ENCODE measurements at regions not wholly inside any gene's neighbourhood (a gene's known extent, or its start where the extent isn't known, plus 50 kb on each side); places are given as distances from the start of the nearest gene placed in this dataset.

DNA sequence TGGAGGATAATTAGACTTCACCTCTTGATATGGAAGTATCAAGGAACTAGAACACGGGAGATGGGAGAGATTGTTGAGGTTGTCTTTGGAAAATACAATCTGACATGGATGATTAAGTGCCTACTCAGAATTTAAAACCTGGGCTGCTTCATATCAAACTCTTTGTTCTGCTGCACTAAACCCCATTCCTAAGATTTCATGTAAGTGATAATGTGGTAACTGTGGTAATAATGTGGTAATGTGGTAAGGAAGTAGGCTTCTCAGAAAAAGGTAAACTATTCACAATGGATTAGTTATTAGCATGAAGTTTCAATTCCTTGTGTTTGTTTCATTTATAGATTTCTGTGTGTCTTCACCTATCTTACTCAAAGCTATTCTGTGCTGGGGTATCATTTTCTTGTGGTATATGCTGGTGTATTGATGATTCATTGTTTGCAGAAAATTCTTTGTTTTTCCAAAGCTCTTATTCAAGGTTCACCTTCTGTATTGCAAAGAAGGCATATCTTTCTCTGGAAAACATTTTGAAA, 129.9 kb upstream of the TAC1 start:
- no peak for DNase-seq (ENCODE audit: low spot score)
- Mint-ChIP-seq H3K9me3 (no peaks in the 10 kb centered on the region), H3K36me3 (ENCODE audit: low read depth) (no peaks in the 10 kb centered on the region), H3K27me3 (ENCODE audit: insufficient read depth) (no peaks in the 10 kb centered on the region), H3K4me3 (no peak overlapping the region), H3K4me1 (ENCODE audit: low read depth) (no peaks in the 10 kb centered on the region), H3K27ac (no peak overlapping the region)
- intact Hi-C loops (cut with micrococcal nuclease): no loop called here

DNA sequence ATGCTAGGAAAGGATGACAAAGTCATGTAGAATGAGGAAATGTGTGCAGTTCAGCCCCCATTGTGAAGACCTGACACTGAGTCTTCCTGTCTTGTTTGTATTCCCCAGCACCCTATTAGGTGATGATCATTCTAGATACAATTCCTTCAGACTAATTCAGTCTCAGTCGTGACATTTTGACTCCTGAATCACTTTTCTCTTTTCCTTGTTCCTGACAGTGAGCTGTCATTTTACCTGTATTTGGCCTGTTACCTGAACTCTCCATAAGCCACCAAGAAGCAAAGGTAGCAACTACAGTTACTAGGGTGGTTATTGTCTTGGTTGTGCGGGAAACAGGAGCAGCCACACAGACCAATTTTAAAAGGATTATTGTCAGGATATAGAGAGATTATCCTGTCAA, 111.4 kb upstream of the TAC1 start:
- Mint-ChIP-seq H3K27ac (no peak overlapping the region), H3K27me3 (ENCODE audit: insufficient read depth) (no peaks in the 10 kb centered on the region), H3K9me3 (no peaks in the 10 kb centered on the region), H3K4me3 (no peak overlapping the region), H3K36me3 (ENCODE audit: low read depth) (no peaks in the 10 kb centered on the region), H3K4me1 (ENCODE audit: low read depth) (no peaks in the 10 kb centered on the region)
- DNase-seq (ENCODE audit: low spot score): no peak
- intact Hi-C loops (cut with micrococcal nuclease): no loop called here

DNA sequence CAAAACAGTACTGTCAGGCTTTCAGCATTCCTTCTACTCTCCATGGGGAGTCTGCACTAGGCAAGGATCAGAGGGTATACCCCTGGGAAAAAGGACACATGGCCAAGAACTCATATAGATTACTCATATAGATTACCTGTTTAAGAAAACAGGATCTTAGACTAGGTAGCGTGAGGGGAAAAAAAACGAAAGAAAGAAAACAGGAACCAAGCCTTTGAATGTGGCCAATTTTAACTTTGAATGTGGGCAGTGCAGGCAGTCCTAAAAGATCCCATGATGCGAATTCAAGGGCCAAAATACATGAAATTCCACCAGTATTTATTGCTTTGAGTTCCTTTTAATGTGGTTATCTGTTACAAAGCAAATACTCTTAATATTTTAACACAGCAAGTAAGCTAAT, 108.6 kb upstream of the TAC1 start:
- Mint-ChIP-seq H3K27me3 (ENCODE audit: insufficient read depth) (no peaks in the 10 kb centered on the region), H3K9me3 (no peaks in the 10 kb centered on the region), H3K27ac (no peak overlapping the region), H3K36me3 (ENCODE audit: low read depth) (no peaks in the 10 kb centered on the region), H3K4me3 (no peak overlapping the region), H3K4me1 (ENCODE audit: low read depth) (no peaks in the 10 kb centered on the region)
- no peak for DNase-seq (ENCODE audit: low spot score)
- intact Hi-C loops (cut with micrococcal nuclease): no loop called here

DNA sequence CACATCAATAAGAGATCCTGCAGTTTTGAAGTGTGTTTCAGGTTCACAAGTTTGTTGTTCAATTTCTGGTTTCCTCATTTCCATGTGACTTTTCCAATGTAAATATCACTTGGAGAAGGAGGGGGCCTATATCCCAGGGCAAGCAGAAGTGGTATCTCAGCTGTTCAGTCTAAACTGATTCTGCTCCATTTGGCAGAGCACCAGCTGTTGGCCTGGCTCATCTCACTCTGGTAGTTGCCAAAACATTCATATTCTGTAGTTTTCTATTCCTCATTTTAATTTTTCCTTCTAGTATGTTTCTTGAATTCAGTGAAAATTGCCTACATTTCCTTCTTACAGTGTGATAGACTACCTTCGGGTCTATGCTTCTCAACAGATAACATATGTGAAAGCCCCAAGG, 101.8 kb upstream of the TAC1 start:
- H3K4me3 Mint-ChIP-seq: no peak overlapping the region
- H3K27me3 Mint-ChIP-seq (ENCODE audit: insufficient read depth): no peaks in the 10 kb centered on the region
- intact Hi-C loops (cut with micrococcal nuclease): no loop called here
- H3K9me3 Mint-ChIP-seq: no peaks in the 10 kb centered on the region
- H3K27ac Mint-ChIP-seq: no peak overlapping the region
- no peaks in the 10 kb centered on the region for H3K4me1 Mint-ChIP-seq (ENCODE audit: low read depth)
- no peak for DNase-seq (ENCODE audit: low spot score)
- no peaks in the 10 kb centered on the region for H3K36me3 Mint-ChIP-seq (ENCODE audit: low read depth)

DNA sequence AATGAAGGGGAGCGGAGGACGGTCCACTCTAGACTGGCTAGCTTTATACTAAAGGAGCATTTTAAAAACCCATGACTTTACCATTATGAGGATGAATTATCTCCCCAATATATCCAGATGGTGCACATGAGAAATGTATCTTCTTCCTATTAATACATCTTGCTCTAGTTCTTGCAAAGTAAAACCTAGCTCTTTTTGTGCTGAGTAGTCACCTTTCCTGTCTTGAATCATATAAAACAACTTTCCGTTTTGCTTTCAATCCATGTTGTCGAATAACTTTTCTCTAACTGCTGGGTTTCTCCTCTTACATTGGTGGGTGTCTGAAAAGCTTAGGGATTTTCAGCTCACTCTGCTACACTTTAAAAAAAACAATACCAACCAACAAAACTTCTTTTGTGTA, 96.3 kb upstream of the TAC1 start:
- no peak overlapping the region for H3K4me3 Mint-ChIP-seq
- intact Hi-C loops (cut with micrococcal nuclease): no loop called here
- DNase-seq (ENCODE audit: low spot score): no peak
- H3K36me3 Mint-ChIP-seq (ENCODE audit: low read depth): no peaks in the 10 kb centered on the region
- no peaks in the 10 kb centered on the region for H3K4me1 Mint-ChIP-seq (ENCODE audit: low read depth)
- no peak overlapping the region for H3K27ac Mint-ChIP-seq
- no peaks in the 10 kb centered on the region for H3K27me3 Mint-ChIP-seq (ENCODE audit: insufficient read depth)
- peaks cover 4% of the 10 kb centered on the region for H3K9me3 Mint-ChIP-seq

DNA sequence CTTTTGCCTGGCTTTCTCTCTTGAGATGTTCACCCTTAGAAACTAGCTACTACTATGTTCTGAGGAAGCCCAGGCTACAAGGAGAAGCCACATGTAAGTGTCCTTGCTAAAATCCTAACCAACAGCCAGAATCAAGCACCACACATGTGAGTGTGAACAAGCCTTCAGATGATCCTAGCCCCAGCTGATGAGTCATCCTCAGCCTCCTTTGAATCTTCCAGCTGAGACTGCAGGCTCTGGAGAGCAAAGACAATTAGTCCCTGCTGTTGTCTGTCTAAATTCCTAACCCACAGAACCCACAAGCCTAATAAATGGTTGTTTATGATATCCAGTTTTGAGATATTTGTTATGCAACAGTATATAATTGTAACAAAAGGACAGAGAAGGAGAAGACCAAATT, 92.8 kb upstream of the TAC1 start:
- Mint-ChIP-seq H3K27ac (no peak overlapping the region), H3K27me3 (ENCODE audit: insufficient read depth) (no peaks in the 10 kb centered on the region), H3K4me1 (ENCODE audit: low read depth) (no peaks in the 10 kb centered on the region), H3K36me3 (ENCODE audit: low read depth) (no peaks in the 10 kb centered on the region), H3K4me3 (no peak overlapping the region), H3K9me3 (peaks cover 4% of the 10 kb centered on the region)
- DNase-seq (ENCODE audit: low spot score): no peak
- intact Hi-C loops (cut with micrococcal nuclease): no loop called here

DNA sequence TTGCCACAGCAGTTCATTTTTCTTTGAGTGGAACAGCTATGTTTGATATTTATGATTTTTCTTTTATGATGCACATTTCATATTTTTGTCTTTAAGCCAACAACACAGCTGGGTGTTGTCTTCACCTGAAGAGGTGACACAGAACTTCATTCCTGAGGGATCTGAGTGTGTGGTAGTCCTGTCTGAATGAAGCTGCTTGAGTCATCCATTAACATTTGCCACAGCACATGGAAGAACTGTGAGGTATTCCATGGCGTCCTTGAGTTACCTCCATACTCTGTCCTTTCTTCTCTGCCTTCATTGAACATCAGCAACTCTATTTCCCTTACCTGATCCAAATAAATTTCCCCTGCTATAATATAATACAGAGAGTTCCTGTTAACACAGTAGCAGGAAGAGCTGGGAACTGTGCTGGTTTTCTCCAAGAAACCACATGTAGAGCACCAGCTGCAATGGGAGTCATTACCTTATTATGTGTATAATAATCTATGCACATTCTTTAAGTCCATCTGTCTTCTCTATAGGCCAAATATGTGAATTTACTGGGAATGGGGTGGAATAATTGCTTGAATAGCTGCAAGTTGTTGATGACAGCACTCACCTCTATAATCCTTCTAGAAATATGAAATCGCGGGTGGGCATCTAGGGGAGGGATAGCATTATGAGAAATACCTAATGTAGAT, 72.4 kb upstream of the TAC1 start:
- Mint-ChIP-seq H3K4me1 (ENCODE audit: low read depth) (no peaks in the 10 kb centered on the region), H3K9me3 (no peaks in the 10 kb centered on the region), H3K27ac (no peak overlapping the region), H3K36me3 (ENCODE audit: low read depth) (no peaks in the 10 kb centered on the region), H3K4me3 (no peak overlapping the region), H3K27me3 (ENCODE audit: insufficient read depth) (no peaks in the 10 kb centered on the region)
- intact Hi-C loops (cut with micrococcal nuclease): no loop called here
- no peak for DNase-seq (ENCODE audit: low spot score)

DNA sequence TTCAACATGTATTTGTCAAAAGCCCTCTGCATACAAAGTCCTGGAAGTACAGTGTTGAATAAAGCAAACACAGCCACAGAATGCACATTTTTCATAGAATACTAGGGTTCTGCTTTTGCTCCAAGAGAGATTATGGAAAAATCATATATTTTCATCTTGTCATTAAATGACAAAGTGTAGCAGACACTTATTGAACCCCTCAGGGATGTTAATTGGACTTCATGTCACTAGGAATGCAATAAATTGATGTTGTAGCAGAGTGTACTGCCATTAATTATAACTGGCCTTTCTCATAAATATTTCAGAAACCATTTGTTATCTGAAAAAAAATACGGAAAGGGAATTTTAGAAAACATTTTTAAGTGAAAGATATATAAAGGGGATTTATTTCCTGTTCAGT, 64.5 kb upstream of the TAC1 start:
- no peak for DNase-seq (ENCODE audit: low spot score)
- Mint-ChIP-seq H3K4me3 (no peak overlapping the region), H3K4me1 (ENCODE audit: low read depth) (no peaks in the 10 kb centered on the region), H3K9me3 (no peaks in the 10 kb centered on the region), H3K27ac (no peak overlapping the region), H3K36me3 (ENCODE audit: low read depth) (no peaks in the 10 kb centered on the region), H3K27me3 (ENCODE audit: insufficient read depth) (peaks cover 2% of the 10 kb centered on the region)
- intact Hi-C loops (cut with micrococcal nuclease): no loop called here

DNA sequence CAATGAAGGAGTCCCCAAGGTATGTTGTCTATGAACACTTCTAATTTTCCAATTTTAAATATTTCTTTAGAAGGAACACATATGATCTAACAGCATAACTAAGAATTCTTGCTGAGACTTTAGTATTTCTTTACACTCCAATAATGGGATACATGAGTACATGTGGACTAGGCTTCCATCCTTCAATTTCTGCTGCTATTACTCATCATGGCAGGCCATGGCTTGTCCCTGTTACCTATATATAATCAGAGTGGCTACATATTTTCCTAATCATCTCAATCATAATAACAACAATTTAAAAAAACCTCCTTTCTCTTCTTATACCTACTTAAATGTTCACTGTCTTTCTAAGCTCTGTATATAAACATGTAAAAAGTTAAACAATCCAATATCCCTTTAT, 60.3 kb upstream of the TAC1 start:
- no peaks in the 10 kb centered on the region for H3K9me3 Mint-ChIP-seq
- H3K4me1 Mint-ChIP-seq (ENCODE audit: low read depth): no peaks in the 10 kb centered on the region
- DNase-seq (ENCODE audit: low spot score): no peak
- peaks cover 2% of the 10 kb centered on the region for H3K27me3 Mint-ChIP-seq (ENCODE audit: insufficient read depth)
- no peaks in the 10 kb centered on the region for H3K36me3 Mint-ChIP-seq (ENCODE audit: low read depth)
- intact Hi-C loops (cut with micrococcal nuclease): no loop called here
- no peak overlapping the region for H3K27ac Mint-ChIP-seq
- no peak overlapping the region for H3K4me3 Mint-ChIP-seq

DNA sequence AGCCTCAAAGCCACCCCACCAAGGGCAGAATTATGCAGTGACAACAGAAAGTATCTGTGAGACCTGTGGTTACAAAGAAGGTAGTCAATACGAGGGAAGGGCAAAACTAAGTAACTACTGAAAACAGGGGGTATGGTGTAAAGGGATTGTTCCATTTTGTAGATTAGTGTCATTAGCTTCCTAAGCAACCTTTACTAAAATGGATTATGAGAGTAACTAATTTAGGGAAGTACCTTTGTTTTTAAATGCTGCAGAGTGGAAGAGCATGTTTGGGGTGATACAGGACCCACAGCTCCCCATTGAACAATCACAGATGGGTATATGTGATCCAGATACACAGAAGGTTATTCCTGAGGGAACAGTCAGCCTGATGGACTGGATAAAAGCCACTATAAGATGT, 51.3 kb upstream of the TAC1 start:
- intact Hi-C loops (cut with micrococcal nuclease): no loop called here
- H3K36me3 Mint-ChIP-seq (ENCODE audit: low read depth): no peaks in the 10 kb centered on the region

More for the DNA sequence above, 51.3 kb upstream of the TAC1 start:
- Mint-ChIP-seq H3K9me3 (no peaks in the 10 kb centered on the region), H3K27me3 (ENCODE audit: insufficient read depth) (no peaks in the 10 kb centered on the region), H3K27ac (no peak overlapping the region), H3K4me1 (ENCODE audit: low read depth) (no peaks in the 10 kb centered on the region), H3K4me3 (no peak overlapping the region)
- no peak for DNase-seq (ENCODE audit: low spot score)

Data from activated T-helper 1 cell treated with anti-CD3 and anti-CD28 coated beads, Interleukin-12 subunit alpha, Interleukin-12 subunit beta, Interleukin-2, Interleukin-4 antibody, amounts not matched to agents 30 ng/mL and 10 ng/mL and 1 ng/mL, durations not matched to agents 14 hours and 24 hours and 36 hours (primary cell).